ENCODE measurements at regions not wholly inside any gene's neighbourhood (a gene's known extent, or its start where the extent isn't known, plus 50 kb on each side); places are given as distances from the start of the nearest gene placed in this dataset.
"Not testable (repeated sequence)": the region's sequence is repeated elsewhere in the genome, so short reads cannot be mapped to it uniquely, and the experiment has no call there.

GRCh38 chr5:91457681-91458058, 74.6 kb upstream of the ARRDC3 start:
- no peak for DNase-seq
- no peaks in the 10 kb centered on the region for H3K27me3 Mint-ChIP-seq (ENCODE audit: low read depth in 3 of 3)
- H3K36me3 Mint-ChIP-seq = peaks cover 0 to 18% (median 9%) of the 10 kb centered on the region in 3 donors
- no peak overlapping the region for H3K27ac Mint-ChIP-seq
- peaks cover 0 to 3% (median 0%) of the 10 kb centered on the region in 6 donors for H3K9me3 Mint-ChIP-seq
- H3K4me3 Mint-ChIP-seq = no peak overlapping the region
- H3K4me1 Mint-ChIP-seq = peaks cover 7 to 8% of the 10 kb centered on the region in 2 donors

DNA sequence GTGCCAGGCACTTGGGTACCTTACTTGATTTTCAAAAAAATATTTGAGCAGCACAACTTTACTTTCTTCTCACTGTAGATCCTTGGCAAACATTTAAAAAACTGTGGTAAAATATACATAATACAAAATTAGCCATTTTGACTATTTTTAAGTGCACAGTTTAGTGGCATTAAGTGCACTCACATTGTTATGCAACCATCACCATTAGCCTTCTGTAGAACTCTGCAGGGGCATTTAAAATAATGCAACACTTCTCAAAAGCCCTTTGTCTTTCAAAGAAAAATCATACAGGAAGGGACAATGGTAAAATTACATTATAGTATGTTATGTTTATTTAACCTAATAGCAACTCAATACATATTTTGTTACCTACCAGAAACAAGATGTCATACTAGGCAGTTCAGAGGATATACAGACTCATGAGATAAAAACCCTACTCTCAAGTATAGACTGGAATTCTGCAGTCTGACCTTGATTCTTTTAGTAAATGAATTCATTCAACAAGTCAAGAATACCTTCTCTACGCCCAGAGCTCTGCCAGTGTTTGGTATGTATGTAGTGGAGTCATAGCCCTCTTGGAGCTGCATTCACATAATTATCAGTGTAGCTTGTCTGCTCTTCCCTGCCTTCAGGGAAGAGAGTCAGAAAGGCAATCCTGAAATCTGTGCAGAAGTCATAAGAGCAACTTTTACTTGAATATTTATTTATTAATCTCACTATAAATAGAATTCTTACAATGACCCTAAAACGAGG, 74.0 kb upstream of the ARRDC3 start:
- peaks cover 0 to 12% (median 9%) of the 10 kb centered on the region in 3 donors for H3K36me3 Mint-ChIP-seq
- no peak overlapping the region for H3K4me3 Mint-ChIP-seq
- no peak overlapping the region for H3K27ac Mint-ChIP-seq
- H3K27me3 Mint-ChIP-seq (ENCODE audit: low read depth in 3 of 3) = no peaks in the 10 kb centered on the region
- H3K9me3 Mint-ChIP-seq = peaks cover 0 to 3% (median 0%) of the 10 kb centered on the region in 6 donors
- no peak for DNase-seq
- peaks cover 7 to 13% of the 10 kb centered on the region in 2 donors for H3K4me1 Mint-ChIP-seq

- peaks cover 8 to 26% of the 10 kb centered on the region in 2 donors for H3K4me1 Mint-ChIP-seq
Measured at GRCh38 chr5:91449083-91449482, 66.0 kb upstream of the ARRDC3 start.

GRCh38 chr5:91448079-91448478, 65.0 kb upstream of the ARRDC3 start:
- H3K36me3 Mint-ChIP-seq; H3K27me3 Mint-ChIP-seq (ENCODE audit: low read depth in 3 of 3); DNase-seq; H3K4me3 Mint-ChIP-seq; H3K9me3 Mint-ChIP-seq; H3K27ac Mint-ChIP-seq: not testable (repeated sequence)
- peaks cover 14 to 32% of the 10 kb centered on the region in 2 donors for H3K4me1 Mint-ChIP-seq

More at GRCh38 chr5:91449083-91449482, 66.0 kb upstream of the ARRDC3 start:
- Mint-ChIP-seq H3K4me3 (no peak overlapping the region), H3K27ac (peak overlapping the region in 2 of 6 donors; percentile 42 to 56), H3K36me3 (peaks cover 0 to 4% (median 0%) of the 10 kb centered on the region in 3 donors), H3K9me3 (no peaks in the 10 kb centered on the region), H3K27me3 (ENCODE audit: low read depth in 3 of 3) (no peaks in the 10 kb centered on the region)
- DNase-seq = no peak

GRCh38 chr5:91446880-91447279, 63.8 kb upstream of the ARRDC3 start:
- H3K4me1 Mint-ChIP-seq = peaks cover 10 to 25% of the 10 kb centered on the region in 2 donors
- not testable (repeated sequence) for DNase-seq; H3K4me3 Mint-ChIP-seq; H3K27me3 Mint-ChIP-seq (ENCODE audit: low read depth in 3 of 3); H3K9me3 Mint-ChIP-seq; H3K27ac Mint-ChIP-seq; H3K36me3 Mint-ChIP-seq

- H3K36me3 Mint-ChIP-seq = peaks cover 0 to 8% (median 6%) of the 10 kb centered on the region in 3 donors
- H3K9me3 Mint-ChIP-seq = no peaks in the 10 kb centered on the region
- H3K4me1 Mint-ChIP-seq = peaks cover 10 to 19% of the 10 kb centered on the region in 2 donors
Measured at GRCh38 chr5:91443761-91444467, 60.8 kb upstream of the ARRDC3 start.

GRCh38 chr5:91443023-91443422, 59.9 kb upstream of the ARRDC3 start:
- no peak for DNase-seq
- no peaks in the 10 kb centered on the region for H3K27me3 Mint-ChIP-seq (ENCODE audit: low read depth in 3 of 3)

More at GRCh38 chr5:91443761-91444467, 60.8 kb upstream of the ARRDC3 start:
- peak overlapping the region in 4 of 6 donors; percentile 38 to 65 (median 46) for H3K27ac Mint-ChIP-seq
- H3K27me3 Mint-ChIP-seq (ENCODE audit: low read depth in 3 of 3) = no peaks in the 10 kb centered on the region
- peak in 1 of 3 donors; percentile 2 for DNase-seq
- peak overlapping the region in 1 of 5 donors; percentile 32 for H3K4me3 Mint-ChIP-seq

GRCh38 chr5:91441082-91441481, 58.0 kb upstream of the ARRDC3 start:
- Mint-ChIP-seq H3K27ac (no peak overlapping the region), H3K9me3 (no peaks in the 10 kb centered on the region), H3K4me3 (no peak overlapping the region), H3K4me1 (peaks cover 16 to 33% of the 10 kb centered on the region in 2 donors), H3K36me3 (peaks cover 0 to 6% (median 4%) of the 10 kb centered on the region in 3 donors), H3K27me3 (ENCODE audit: low read depth in 3 of 3) (no peaks in the 10 kb centered on the region)
- no peak for DNase-seq

More at GRCh38 chr5:91443023-91443422, 59.9 kb upstream of the ARRDC3 start:
- Mint-ChIP-seq H3K36me3 (peaks cover 0 to 6% (median 5%) of the 10 kb centered on the region in 3 donors), H3K9me3 (no peaks in the 10 kb centered on the region), H3K27ac (no peak overlapping the region), H3K4me3 (no peak overlapping the region), H3K4me1 (peaks cover 10 to 19% of the 10 kb centered on the region in 2 donors)

DNA sequence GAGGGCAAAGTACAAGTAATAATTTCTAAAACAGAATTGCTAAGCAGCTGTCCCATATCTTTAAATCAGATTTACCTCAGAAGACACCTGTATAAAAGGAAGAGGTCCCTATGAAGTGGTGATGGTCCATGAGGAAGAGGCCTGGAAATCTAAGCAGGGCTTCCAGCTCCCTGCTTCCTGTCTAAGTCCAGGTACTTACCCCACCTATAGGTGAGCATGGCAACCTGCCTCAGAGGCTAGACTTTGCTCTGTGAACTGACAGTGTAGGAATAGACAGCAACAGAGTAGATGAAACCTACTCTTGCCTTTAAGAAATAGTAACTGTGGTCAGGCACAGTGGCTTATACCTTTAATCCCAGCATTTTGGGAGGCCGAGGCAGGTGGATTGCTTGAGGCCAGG, 55.8 kb upstream of the ARRDC3 start:
- Mint-ChIP-seq H3K4me1 (peaks cover 35 to 52% of the 10 kb centered on the region in 2 donors), H3K27ac (peak overlapping the region in 1 of 6 donors; percentile 28), H3K27me3 (ENCODE audit: low read depth in 3 of 3) (no peaks in the 10 kb centered on the region), H3K4me3 (no peak overlapping the region), H3K9me3 (no peaks in the 10 kb centered on the region), H3K36me3 (peaks cover 0 to 6% (median 4%) of the 10 kb centered on the region in 3 donors)
- no peak for DNase-seq

DNA sequence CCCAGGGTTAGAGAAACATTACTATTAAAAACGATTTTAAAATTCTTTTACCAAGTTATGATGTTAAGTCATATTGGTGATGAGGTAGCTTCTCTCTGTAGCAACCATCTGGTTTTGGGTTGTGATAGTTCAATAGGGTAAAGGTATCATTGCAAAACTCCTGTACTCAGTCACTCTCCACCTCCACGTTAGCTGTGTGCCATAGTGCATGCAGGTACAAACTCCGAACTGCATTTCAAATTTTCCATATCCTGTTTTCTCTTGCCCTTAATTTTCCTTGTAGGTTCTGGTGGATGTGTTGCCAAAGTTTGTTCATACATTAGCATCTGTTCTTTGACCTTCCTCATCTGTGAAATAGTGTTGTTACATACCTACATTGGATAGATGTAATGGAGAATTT, 53.1 kb upstream of the ARRDC3 start:
- DNase-seq = no peak
- Mint-ChIP-seq H3K36me3 (peaks cover 0 to 5% (median 4%) of the 10 kb centered on the region in 3 donors), H3K9me3 (no peaks in the 10 kb centered on the region), H3K27ac (peak overlapping the region in 3 of 6 donors; percentile 0 to 84 (median 5)), H3K27me3 (ENCODE audit: low read depth in 3 of 3) (no peaks in the 10 kb centered on the region), H3K4me1 (peaks cover 35 to 52% of the 10 kb centered on the region in 2 donors), H3K4me3 (peak overlapping the region in 1 of 5 donors; percentile 4)

DNA sequence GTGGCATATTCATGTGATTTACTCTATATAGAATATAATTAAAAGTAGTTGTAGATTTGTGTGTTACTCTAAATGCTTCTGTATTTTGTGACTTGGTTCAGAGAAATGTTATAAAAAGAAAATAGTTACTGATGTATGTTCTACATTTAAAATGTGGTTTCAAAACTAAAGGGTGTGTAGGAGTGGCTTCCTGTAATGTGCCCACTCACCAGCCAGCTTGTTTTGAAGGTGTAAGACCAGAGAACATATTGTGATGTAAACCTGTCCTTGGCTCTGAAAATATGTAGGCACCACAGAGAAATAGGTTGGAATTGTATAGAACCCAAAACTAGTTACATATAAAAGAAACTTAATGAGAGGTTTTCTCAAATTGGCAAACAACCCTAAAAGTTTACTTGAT, 51.2 kb upstream of the ARRDC3 start:
- peak; percentile 39 to 53 (median 50) for DNase-seq
- Mint-ChIP-seq H3K9me3 (peaks cover 0 to 7% (median 1%) of the 10 kb centered on the region in 6 donors), H3K4me1 (peaks cover 35 to 54% of the 10 kb centered on the region in 2 donors), H3K27me3 (ENCODE audit: low read depth in 3 of 3) (no peaks in the 10 kb centered on the region), H3K4me3 (peak overlapping the region; percentile 69 to 80 (median 76)), H3K36me3 (peaks cover under 1% of the 10 kb centered on the region in 3 donors), H3K27ac (peak overlapping the region; percentile 84 to 98 (median 94))

DNA sequence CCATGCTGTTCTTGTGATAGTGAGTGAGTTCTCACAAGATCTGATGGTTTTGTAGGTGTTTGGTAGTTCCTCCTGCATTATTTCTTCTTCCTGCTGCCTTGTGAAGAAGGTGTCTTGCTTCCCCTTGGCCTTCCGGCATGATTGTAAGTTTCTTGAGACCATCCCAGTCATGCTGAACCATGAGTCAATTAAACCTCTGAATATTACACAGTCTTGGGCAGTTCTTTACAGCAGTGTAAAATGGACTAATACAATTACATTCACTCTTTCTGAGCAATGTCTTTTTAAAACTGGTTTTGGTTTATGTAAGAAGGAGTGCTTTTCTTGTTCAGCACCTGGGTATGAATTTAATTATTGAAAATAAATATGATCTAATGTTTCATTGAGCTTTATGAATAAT, 50.7 kb upstream of the ARRDC3 start:
- H3K27me3 Mint-ChIP-seq (ENCODE audit: low read depth in 3 of 3) = no peaks in the 10 kb centered on the region
- peaks cover 40 to 58% of the 10 kb centered on the region in 2 donors for H3K4me1 Mint-ChIP-seq
- peak overlapping the region; percentile 84 to 98 (median 94) for H3K27ac Mint-ChIP-seq
- DNase-seq = peak; percentile 12 to 23 (median 21)
- peaks cover 5 to 6% (median 6%) of the 10 kb centered on the region in 3 donors for H3K36me3 Mint-ChIP-seq
- H3K9me3 Mint-ChIP-seq = peaks cover 0 to 12% (median 6%) of the 10 kb centered on the region in 6 donors
- peak overlapping the region; percentile 69 to 80 (median 76) for H3K4me3 Mint-ChIP-seq

Data from immature natural killer cell (primary cell).